Activated naive CD8-positive, alpha-beta T cell (primary cell): ENCODE measurements at regions not wholly inside any gene's neighbourhood (a gene's known extent, or its start where the extent isn't known, plus 50 kb on each side); places are given as distances from the start of the nearest gene placed in this dataset.

Experiments
- H3K27ac Mint-ChIP-seq: one replicate; pipeline ENCODE4 v1.8.0; 2021; ENCODE audit warnings: mixed read lengths
- H3K27me3 Mint-ChIP-seq: one replicate; pipeline ENCODE4 v1.8.0; 2021; ENCODE audit warnings: mixed read lengths
- H3K36me3 Mint-ChIP-seq: one replicate; pipeline ENCODE4 v1.8.0; 2021; ENCODE audit warnings: mixed read lengths
- H3K4me1 Mint-ChIP-seq: one replicate; pipeline ENCODE4 v1.8.0; 2021; ENCODE audit warnings: low read depth, mixed read lengths
- H3K4me3 Mint-ChIP-seq: one replicate; pipeline ENCODE4 v1.8.0; 2021; ENCODE audit warnings: mild to moderate bottlenecking, mixed read lengths
- H3K9me3 Mint-ChIP-seq: one replicate; pipeline ENCODE4 v1.8.0; 2021; ENCODE audit warnings: low read depth, mixed read lengths

GRCh38 chr6:6798448-6798860 lies 209.9 kb downstream of the LY86 start:
- Mint-ChIP-seq H3K9me3 (no peaks in the 10 kb centered on the region), H3K4me3 (no peak overlapping the region), H3K27ac (peak overlapping the region; percentile 23), H3K27me3 (no peaks in the 10 kb centered on the region), H3K4me1 (peaks cover 17% of the 10 kb centered on the region), H3K36me3 (no peaks in the 10 kb centered on the region)

GRCh38 chr6:6801005-6801335 lies 212.4 kb downstream of the LY86 start:
- Mint-ChIP-seq H3K9me3 (no peaks in the 10 kb centered on the region), H3K36me3 (no peaks in the 10 kb centered on the region), H3K27me3 (no peaks in the 10 kb centered on the region), H3K4me1 (peaks cover 11% of the 10 kb centered on the region), H3K27ac (no peak overlapping the region), H3K4me3 (no peak overlapping the region)

- H3K9me3 Mint-ChIP-seq = no peaks in the 10 kb centered on the region
- H3K36me3 Mint-ChIP-seq = no peaks in the 10 kb centered on the region
- H3K27ac Mint-ChIP-seq = no peak overlapping the region
- no peaks in the 10 kb centered on the region for H3K27me3 Mint-ChIP-seq
- no peak overlapping the region for H3K4me3 Mint-ChIP-seq
- H3K4me1 Mint-ChIP-seq = peaks cover 11% of the 10 kb centered on the region
Observed at GRCh38 chr6:6801635-6802218, 213.2 kb downstream of the LY86 start.

GRCh38 chr6:6803180-6803977 lies 214.9 kb downstream of the LY86 start:
- Mint-ChIP-seq H3K27ac (no peak overlapping the region), H3K36me3 (no peaks in the 10 kb centered on the region), H3K9me3 (no peaks in the 10 kb centered on the region), H3K4me1 (peaks cover 11% of the 10 kb centered on the region), H3K27me3 (no peaks in the 10 kb centered on the region), H3K4me3 (no peak overlapping the region)

- H3K4me1 Mint-ChIP-seq = peaks cover 7% of the 10 kb centered on the region
- H3K9me3 Mint-ChIP-seq = no peaks in the 10 kb centered on the region
- peaks cover 1% of the 10 kb centered on the region for H3K27me3 Mint-ChIP-seq
- H3K27ac Mint-ChIP-seq = no peak overlapping the region
- H3K36me3 Mint-ChIP-seq = no peaks in the 10 kb centered on the region
- H3K4me3 Mint-ChIP-seq = no peak overlapping the region
Observed at GRCh38 chr6:6804843-6805615, 216.5 kb downstream of the LY86 start.

GRCh38 chr6:6806844-6807518 lies 218.5 kb downstream of the LY86 start:
- Mint-ChIP-seq H3K36me3 (no peaks in the 10 kb centered on the region), H3K27me3 (peaks cover 1% of the 10 kb centered on the region), H3K27ac (no peak overlapping the region), H3K4me1 (peaks cover 18% of the 10 kb centered on the region), H3K4me3 (no peak overlapping the region), H3K9me3 (no peaks in the 10 kb centered on the region)

GRCh38 chr6:6808343-6808742 lies 219.8 kb downstream of the LY86 start:
- no peaks in the 10 kb centered on the region for H3K9me3 Mint-ChIP-seq
- peaks cover 23% of the 10 kb centered on the region for H3K4me1 Mint-ChIP-seq
- no peak overlapping the region for H3K27ac Mint-ChIP-seq
- no peaks in the 10 kb centered on the region for H3K36me3 Mint-ChIP-seq
- no peak overlapping the region for H3K4me3 Mint-ChIP-seq
- peaks cover 1% of the 10 kb centered on the region for H3K27me3 Mint-ChIP-seq

GRCh38 chr6:6808915-6809314 lies 220.4 kb downstream of the LY86 start:
- H3K4me3 Mint-ChIP-seq = peak overlapping the region; percentile 5
- no peak overlapping the region for H3K27ac Mint-ChIP-seq
- H3K36me3 Mint-ChIP-seq = no peaks in the 10 kb centered on the region
- H3K9me3 Mint-ChIP-seq = no peaks in the 10 kb centered on the region
- peaks cover 1% of the 10 kb centered on the region for H3K27me3 Mint-ChIP-seq
- peaks cover 23% of the 10 kb centered on the region for H3K4me1 Mint-ChIP-seq

- peak overlapping the region; percentile 90 for H3K4me3 Mint-ChIP-seq
- H3K36me3 Mint-ChIP-seq = no peaks in the 10 kb centered on the region
- peaks cover 1% of the 10 kb centered on the region for H3K27me3 Mint-ChIP-seq
- no peaks in the 10 kb centered on the region for H3K9me3 Mint-ChIP-seq
- peaks cover 23% of the 10 kb centered on the region for H3K4me1 Mint-ChIP-seq
- H3K27ac Mint-ChIP-seq = no peak overlapping the region
Observed at GRCh38 chr6:6810727-6811126, 222.2 kb downstream of the LY86 start.

- peak overlapping the region; percentile 72 for H3K27ac Mint-ChIP-seq
- H3K27me3 Mint-ChIP-seq = peaks cover 1% of the 10 kb centered on the region
- H3K4me3 Mint-ChIP-seq = peak overlapping the region; percentile 90
- no peaks in the 10 kb centered on the region for H3K36me3 Mint-ChIP-seq
- peaks cover 23% of the 10 kb centered on the region for H3K4me1 Mint-ChIP-seq
- no peaks in the 10 kb centered on the region for H3K9me3 Mint-ChIP-seq
Observed at GRCh38 chr6:6811128-6812009, 222.8 kb downstream of the LY86 start.

GRCh38 chr6:6812427-6812826 lies 223.9 kb downstream of the LY86 start:
- peaks cover 1% of the 10 kb centered on the region for H3K27me3 Mint-ChIP-seq
- H3K36me3 Mint-ChIP-seq = no peaks in the 10 kb centered on the region
- H3K27ac Mint-ChIP-seq = no peak overlapping the region
- no peaks in the 10 kb centered on the region for H3K9me3 Mint-ChIP-seq
- peaks cover 23% of the 10 kb centered on the region for H3K4me1 Mint-ChIP-seq
- H3K4me3 Mint-ChIP-seq = no peak overlapping the region

- Mint-ChIP-seq H3K36me3 (peaks cover 2% of the 10 kb centered on the region), H3K27me3 (no peaks in the 10 kb centered on the region), H3K4me1 (peaks cover 17% of the 10 kb centered on the region), H3K9me3 (no peaks in the 10 kb centered on the region), H3K4me3 (no peak overlapping the region), H3K27ac (no peak overlapping the region)
Observed at GRCh38 chr6:6815732-6816131, 227.2 kb downstream of the LY86 start.

GRCh38 chr6:6816716-6817115 lies 228.2 kb downstream of the LY86 start:
- no peak overlapping the region for H3K4me3 Mint-ChIP-seq
- peaks cover 7% of the 10 kb centered on the region for H3K4me1 Mint-ChIP-seq
- no peaks in the 10 kb centered on the region for H3K9me3 Mint-ChIP-seq
- no peak overlapping the region for H3K27ac Mint-ChIP-seq
- peaks cover 2% of the 10 kb centered on the region for H3K36me3 Mint-ChIP-seq
- H3K27me3 Mint-ChIP-seq = no peaks in the 10 kb centered on the region

- Mint-ChIP-seq H3K36me3 (peaks cover 2% of the 10 kb centered on the region), H3K4me1 (no peaks in the 10 kb centered on the region), H3K4me3 (no peak overlapping the region), H3K27me3 (no peaks in the 10 kb centered on the region), H3K9me3 (no peaks in the 10 kb centered on the region), H3K27ac (no peak overlapping the region)
Observed at GRCh38 chr6:6818078-6818639, 229.6 kb downstream of the LY86 start.
